Adrenal gland (tissue), 5 donors: ENCODE measurements at regions not wholly inside any gene's neighbourhood (a gene's known extent, or its start where the extent isn't known, plus 50 kb on each side); places are given as distances from the start of the nearest gene placed in this dataset.

Experiments
- CTCF ChIP-seq, 6 experiments: fragments of 450-650 bp in 4 of 6; fragments of 200-600 bp in 2 of 6; sonication (generic) in 1 of 6; IDR thresholded peaks; 1 replicate in 5 of 6; 2 replicates in 1 of 6; pipeline versions ENCODE4 v1.5.1 to v1.8.0; 2016 to 2021; ENCODE audit warnings: antibody characterized with exemption in 6 of 6, mild to moderate bottlenecking in 2 of 6, moderate library complexity in 1 of 6
- POLR2A ChIP-seq, 2 donors: fragments of 450-650 bp; IDR thresholded peaks; one replicate each; pipeline ENCODE4 v1.6.1; 2017; ENCODE audit warnings: antibody characterized with exemption in 2 of 2, mild to moderate bottlenecking in 2 of 2, moderate library complexity in 1 of 2
- donor health status: DM: no; HTN: no; CAD: no.

GRCh38 chr2:63710732-63711131 lies 122.0 kb downstream of the MDH1 start:
- no peak for TF ChIP-seq CTCF (IDR thresholded peaks at IDR 0.05)
- TF ChIP-seq POLR2A (IDR thresholded peaks at IDR 0.05) = no peak
